ENCODE measurements at regions not wholly inside any gene's neighbourhood (a gene's known extent, or its start where the extent isn't known, plus 50 kb on each side); places are given as distances from the start of the nearest gene placed in this dataset.
"Not testable (repeated sequence)": the region's sequence is repeated elsewhere in the genome, so short reads cannot be mapped to it uniquely, and the experiment has no call there.

DNA sequence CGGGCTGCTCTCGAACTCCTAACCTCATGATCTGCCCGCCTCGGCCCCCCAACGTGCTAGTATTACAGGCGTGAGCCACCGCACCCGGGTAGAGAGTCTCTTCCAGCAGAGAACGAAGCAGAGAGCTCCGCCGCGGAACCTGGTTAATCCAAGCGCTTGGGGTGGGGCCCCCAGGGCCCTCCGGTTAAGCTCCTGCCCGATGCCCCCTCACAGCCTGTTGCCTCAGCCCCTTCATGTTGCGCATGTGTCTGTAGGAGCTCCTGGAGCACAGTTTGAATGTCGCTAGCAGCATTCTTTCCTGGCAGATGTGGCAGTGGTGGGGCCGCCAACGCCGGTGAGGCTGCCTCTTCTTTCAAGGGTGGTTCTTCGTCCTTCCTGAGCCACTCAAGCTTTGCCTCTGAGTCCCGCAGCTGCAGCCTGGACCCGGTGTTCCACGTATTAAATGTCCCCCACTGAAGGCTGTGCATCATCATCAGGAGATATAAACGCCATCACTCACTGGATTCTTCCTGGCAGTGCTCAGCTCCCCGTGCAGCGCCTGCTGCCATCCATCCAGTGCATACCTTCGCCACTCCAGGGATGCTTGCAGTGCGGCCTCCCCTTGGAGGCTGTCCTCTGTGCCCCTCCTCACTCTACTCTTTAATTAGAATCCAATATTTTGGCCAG, 1919.3 kb downstream of the PCDH9 start:
- H3K27ac ChIP-seq (ENCODE audit: low read depth, low read length) = no peak overlapping the region
- H2AFZ ChIP-seq (ENCODE audit: low read length) = no peak overlapping the region
- TF ChIP-seq, protein P1, sequence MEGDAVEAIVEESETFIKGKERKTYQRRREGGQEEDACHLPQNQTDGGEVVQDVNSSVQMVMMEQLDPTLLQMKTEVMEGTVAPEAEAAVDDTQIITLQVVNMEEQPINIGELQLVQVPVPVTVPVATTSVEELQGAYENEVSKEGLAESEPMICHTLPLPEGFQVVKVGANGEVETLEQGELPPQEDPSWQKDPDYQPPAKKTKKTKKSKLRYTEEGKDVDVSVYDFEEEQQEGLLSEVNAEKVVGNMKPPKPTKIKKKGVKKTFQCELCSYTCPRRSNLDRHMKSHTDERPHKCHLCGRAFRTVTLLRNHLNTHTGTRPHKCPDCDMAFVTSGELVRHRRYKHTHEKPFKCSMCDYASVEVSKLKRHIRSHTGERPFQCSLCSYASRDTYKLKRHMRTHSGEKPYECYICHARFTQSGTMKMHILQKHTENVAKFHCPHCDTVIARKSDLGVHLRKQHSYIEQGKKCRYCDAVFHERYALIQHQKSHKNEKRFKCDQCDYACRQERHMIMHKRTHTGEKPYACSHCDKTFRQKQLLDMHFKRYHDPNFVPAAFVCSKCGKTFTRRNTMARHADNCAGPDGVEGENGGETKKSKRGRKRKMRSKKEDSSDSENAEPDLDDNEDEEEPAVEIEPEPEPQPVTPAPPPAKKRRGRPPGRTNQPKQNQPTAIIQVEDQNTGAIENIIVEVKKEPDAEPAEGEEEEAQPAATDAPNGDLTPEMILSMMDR (IDR thresholded peaks at IDR 0.05; ENCODE audit: extremely low read depth, low read depth, low read length) = no peak
- no peaks in the 10 kb centered on the region for H3K79me2 ChIP-seq (ENCODE audit: insufficient read depth, low read length)
- no peak for DNase-seq (ENCODE audit: insufficient read length, low spot score, missing footprints)
- H3K4me2 ChIP-seq (ENCODE audit: insufficient read depth, low read length) = no peak overlapping the region
- no peak overlapping the region for H3K4me3 ChIP-seq (ENCODE audit: insufficient read depth, low read length)
- no peaks in the 10 kb centered on the region for H4K20me1 ChIP-seq (ENCODE audit: insufficient read depth, low read length)
- H3K9me3 ChIP-seq (ENCODE audit: low read depth, low read length) = peaks cover 3% of the 10 kb centered on the region
- H3K27me3 ChIP-seq (ENCODE audit: insufficient read depth, low read length) = no peaks in the 10 kb centered on the region
- H3K36me3 ChIP-seq (ENCODE audit: insufficient read depth, low read length) = no peaks in the 10 kb centered on the region
- no peaks in the 10 kb centered on the region for H3K4me1 ChIP-seq (ENCODE audit: insufficient read depth, low read length)

DNA sequence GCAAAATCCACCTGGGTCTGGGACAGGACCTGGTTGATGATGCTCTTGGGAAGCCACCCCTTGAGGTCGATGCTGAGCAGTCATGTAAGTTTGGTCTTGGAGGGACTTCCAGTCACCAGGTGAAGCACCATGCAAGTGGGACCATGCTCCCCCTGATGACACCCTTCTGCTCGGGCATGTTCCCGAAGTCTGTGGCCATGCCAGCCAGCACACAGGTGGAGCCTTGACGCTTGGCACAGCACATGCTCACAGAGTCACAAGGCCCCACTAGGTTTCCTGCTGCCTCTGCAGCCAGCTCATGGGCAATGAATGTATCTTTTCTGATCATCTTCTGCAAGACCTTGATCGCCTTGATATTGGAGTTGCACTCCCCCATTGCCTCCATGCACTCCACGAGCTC, 1920.2 kb downstream of the PCDH9 start:
- peaks cover 3% of the 10 kb centered on the region for H3K9me3 ChIP-seq (ENCODE audit: low read depth, low read length)
- TF ChIP-seq, protein P1 (IDR thresholded peaks at IDR 0.05; ENCODE audit: extremely low read depth, low read depth, low read length) = no peak
- no peaks in the 10 kb centered on the region for H3K4me1 ChIP-seq (ENCODE audit: insufficient read depth, low read length)
- no peaks in the 10 kb centered on the region for H4K20me1 ChIP-seq (ENCODE audit: insufficient read depth, low read length)
- H3K4me2 ChIP-seq (ENCODE audit: insufficient read depth, low read length) = no peak overlapping the region
- no peaks in the 10 kb centered on the region for H3K27me3 ChIP-seq (ENCODE audit: insufficient read depth, low read length)
- H3K36me3 ChIP-seq (ENCODE audit: insufficient read depth, low read length) = no peaks in the 10 kb centered on the region
- no peak overlapping the region for H3K4me3 ChIP-seq (ENCODE audit: insufficient read depth, low read length)
- DNase-seq (ENCODE audit: insufficient read length, low spot score, missing footprints) = no peak
- no peaks in the 10 kb centered on the region for H3K79me2 ChIP-seq (ENCODE audit: insufficient read depth, low read length)
- no peak overlapping the region for H2AFZ ChIP-seq (ENCODE audit: low read length)
- H3K27ac ChIP-seq (ENCODE audit: low read depth, low read length) = no peak overlapping the region

DNA sequence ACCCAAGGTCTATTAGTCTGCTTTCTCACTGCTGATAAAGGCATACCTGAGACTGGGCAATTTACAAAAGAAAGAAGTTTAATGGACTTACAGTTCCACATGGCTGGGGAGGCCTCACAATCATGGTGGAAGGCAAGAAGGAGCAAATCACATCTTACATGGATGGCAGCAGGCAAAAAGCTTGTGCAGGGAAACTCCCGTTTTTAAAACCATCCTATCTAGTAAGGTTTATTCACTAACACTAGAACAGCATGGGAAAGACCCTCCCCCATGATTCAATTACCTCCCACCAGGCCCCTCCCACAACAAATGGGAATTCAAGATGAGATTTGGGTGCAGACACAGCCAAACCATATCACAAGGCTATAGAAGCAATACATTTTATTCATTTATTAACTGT, 1921.4 kb downstream of the PCDH9 start:
- H2AFZ ChIP-seq (ENCODE audit: low read length); H3K79me2 ChIP-seq (ENCODE audit: insufficient read depth, low read length); H4K20me1 ChIP-seq (ENCODE audit: insufficient read depth, low read length); H3K4me3 ChIP-seq (ENCODE audit: insufficient read depth, low read length); H3K9me3 ChIP-seq (ENCODE audit: low read depth, low read length); H3K4me2 ChIP-seq (ENCODE audit: insufficient read depth, low read length); H3K4me1 ChIP-seq (ENCODE audit: insufficient read depth, low read length); H3K27ac ChIP-seq (ENCODE audit: low read depth, low read length); H3K27me3 ChIP-seq (ENCODE audit: insufficient read depth, low read length); DNase-seq (ENCODE audit: insufficient read length, low spot score, missing footprints); H3K36me3 ChIP-seq (ENCODE audit: insufficient read depth, low read length): not testable (repeated sequence)

DNA sequence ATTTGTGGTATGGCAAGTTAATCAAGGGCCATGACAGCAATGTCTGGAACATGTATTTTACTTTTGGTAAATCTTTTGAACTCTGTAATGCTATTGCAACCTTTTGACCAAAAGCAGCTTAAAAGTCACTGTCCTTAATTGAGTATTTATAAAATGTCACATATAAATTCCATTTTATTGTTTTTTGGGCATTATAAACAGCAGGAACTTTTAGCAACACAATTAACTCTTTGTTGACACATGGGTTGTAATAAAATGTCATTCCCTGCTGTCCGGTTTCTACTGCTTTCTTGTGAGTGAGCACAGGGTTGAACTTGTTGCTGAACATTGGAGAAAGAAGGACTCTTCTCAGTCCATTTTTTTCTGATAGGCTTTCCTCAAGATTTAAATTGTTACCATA, 1923.1 kb downstream of the PCDH9 start:
- Histone ChIP-seq H3K27ac (ENCODE audit: low read depth, low read length) (no peak overlapping the region), H3K27me3 (ENCODE audit: insufficient read depth, low read length) (no peaks in the 10 kb centered on the region), H3K9me3 (ENCODE audit: low read depth, low read length) (no peaks in the 10 kb centered on the region), H3K79me2 (ENCODE audit: insufficient read depth, low read length) (no peaks in the 10 kb centered on the region), H3K36me3 (ENCODE audit: insufficient read depth, low read length) (no peaks in the 10 kb centered on the region), H3K4me2 (ENCODE audit: insufficient read depth, low read length) (no peak overlapping the region), H4K20me1 (ENCODE audit: insufficient read depth, low read length) (no peaks in the 10 kb centered on the region), H3K4me1 (ENCODE audit: insufficient read depth, low read length) (no peaks in the 10 kb centered on the region), H3K4me3 (ENCODE audit: insufficient read depth, low read length) (no peak overlapping the region), H2AFZ (ENCODE audit: low read length) (no peak overlapping the region)
- DNase-seq (ENCODE audit: insufficient read length, low spot score, missing footprints) = no peak
- TF ChIP-seq, protein P1 (IDR thresholded peaks at IDR 0.05; ENCODE audit: extremely low read depth, low read depth, low read length) = no peak

All from osteoblast (primary cell).